Kidney capillary endothelial cell (primary cell): ENCODE measurements at regions not wholly inside any gene's neighbourhood (a gene's known extent, or its start where the extent isn't known, plus 50 kb on each side); places are given as distances from the start of the nearest gene placed in this dataset.
A peak's percentile ranks its signal among the peaks of the same experiment; 100 is the strongest.
"Not testable (repeated sequence)": the region's sequence is repeated elsewhere in the genome, so short reads cannot be mapped to it uniquely, and the experiment has no call there.

ENCODE experiments used
- DNase-seq: peaks from one replicate; pipeline ENCODE4 v3.0.0-alpha.2; 2018; ENCODE audit warnings: low spot score

- no peak for DNase-seq
Measured at GRCh38 chr14:40265096-40265495, 832.9 kb upstream of the FBXO33 start.

GRCh38 chr14:40252817-40253447 is 820.7 kb upstream of the FBXO33 start:
- DNase-seq = no peak

GRCh38 chr14:40248671-40249070 is 816.4 kb upstream of the FBXO33 start:
- no peak for DNase-seq

GRCh38 chr14:40240245-40240859 is 808.1 kb upstream of the FBXO33 start:
- DNase-seq = no peak

GRCh38 chr14:40232302-40232701 is 800.1 kb upstream of the FBXO33 start:
- DNase-seq = no peak

- DNase-seq = no peak
Measured at GRCh38 chr14:40229676-40230075, 797.4 kb upstream of the FBXO33 start.

- DNase-seq = no peak
Measured at GRCh38 chr14:40222996-40223395, 790.8 kb upstream of the FBXO33 start.

GRCh38 chr14:40221428-40221827 is 789.2 kb upstream of the FBXO33 start:
- no peak for DNase-seq

- no peak for DNase-seq
Measured at GRCh38 chr14:40219032-40219431, 786.8 kb upstream of the FBXO33 start.

GRCh38 chr14:40218282-40218941 is 786.2 kb upstream of the FBXO33 start:
- DNase-seq = peak; percentile 38

GRCh38 chr14:40216976-40217375 is 784.7 kb upstream of the FBXO33 start:
- DNase-seq = no peak

GRCh38 chr14:40216408-40216807 is 784.2 kb upstream of the FBXO33 start:
- DNase-seq = not testable (repeated sequence)

- no peak for DNase-seq
Measured at GRCh38 chr14:40213701-40214100, 781.5 kb upstream of the FBXO33 start.

GRCh38 chr14:40204441-40205175 is 772.4 kb upstream of the FBXO33 start:
- no peak for DNase-seq

GRCh38 chr14:40199101-40199500 is 766.9 kb upstream of the FBXO33 start:
- DNase-seq = no peak

- DNase-seq = no peak
Measured at GRCh38 chr14:40197344-40197743, 765.1 kb upstream of the FBXO33 start.

- no peak for DNase-seq
Measured at GRCh38 chr14:40188006-40188405, 755.8 kb upstream of the FBXO33 start.

- DNase-seq = no peak
Measured at GRCh38 chr14:40164083-40164482, 731.9 kb upstream of the FBXO33 start.

- no peak for DNase-seq
Measured at GRCh38 chr14:40139657-40140056, 707.4 kb upstream of the FBXO33 start.

- no peak for DNase-seq
Measured at GRCh38 chr14:40133463-40133862, 701.2 kb upstream of the FBXO33 start.

GRCh38 chr14:40129159-40129558 is 696.9 kb upstream of the FBXO33 start:
- no peak for DNase-seq

GRCh38 chr14:40123816-40124215 is 691.6 kb upstream of the FBXO33 start:
- no peak for DNase-seq
